Breast epithelium (tissue), 4 donors: ENCODE measurements at regions not wholly inside any gene's neighbourhood (a gene's known extent, or its start where the extent isn't known, plus 50 kb on each side); places are given as distances from the start of the nearest gene placed in this dataset.

Experiments used
- DNase-seq, 2 donors: peaks; one replicate each; pipeline ENCODE4 v3.0.0-alpha.2; 2019; ENCODE audit warnings: low spot score in 2 of 2
- H3K27ac ChIP-seq, 2 donors: fragments of 200-600 bp; sonication (generic) in 1 of 2; one replicate each; pipeline ENCODE4 v1.5.1; 2016 to 2019; ENCODE audit warnings: mild to moderate bottlenecking in 1 of 2
- H3K27me3 ChIP-seq, 2 donors: fragments of 200-600 bp; sonication (generic) in 1 of 2; one replicate each; pipeline versions ENCODE4 v1.5.1 to v1.6.0; 2017 to 2019; ENCODE audit warnings: control low read depth in 1 of 2, mild to moderate bottlenecking in 1 of 2
- H3K36me3 ChIP-seq: fragments of 200-600 bp; one replicate; pipeline ENCODE4 v1.5.1; 2019
- H3K4me1 ChIP-seq, 2 donors: fragments of 200-600 bp; sonication (generic); one replicate each; pipeline ENCODE4 v1.5.1; 2016 to 2019; ENCODE audit warnings: control low read depth in 1 of 2
- H3K4me3 ChIP-seq, 3 donors: fragments of 200-600 bp; sonication (generic); 1 replicate in 2 of 3; 2 replicates in 1 of 3; pipeline ENCODE4 v1.5.1; 2016 to 2019; ENCODE audit warnings: mild to moderate bottlenecking in 3 of 3, moderate library complexity in 2 of 3
- H3K9me3 ChIP-seq, 2 donors: fragments of 200-600 bp; sonication (generic) in 1 of 2; one replicate each; pipeline ENCODE4 v1.5.1; 2016 to 2019; ENCODE audit warnings: control low read depth in 1 of 2
- CTCF ChIP-seq, 3 donors: fragments of 450-650 bp; IDR thresholded peaks; one replicate each; pipeline ENCODE4 v1.5.1; 2016 to 2017; ENCODE audit warnings: antibody characterized with exemption in 3 of 3, mild to moderate bottlenecking in 3 of 3, moderate library complexity in 3 of 3
- POLR2A ChIP-seq: fragments of 450-650 bp; IDR thresholded peaks from one replicate; pipeline ENCODE4 v1.6.1; 2016; ENCODE audit warnings: antibody characterized with exemption, mild to moderate bottlenecking, moderate library complexity
- POLR2AphosphoS5 ChIP-seq, 3 donors: sonication (generic); formaldehyde crosslinking; IDR thresholded peaks; one replicate each; pipeline ENCODE4 v1.6.1; 2017; ENCODE audit warnings: antibody characterized with exemption in 3 of 3
- intact Hi-C: fragments of 100-400 bp; cut with DNase I; formaldehyde crosslinking; loops from one replicate; pipeline ENCODE4 v1.15.1; 2023; ENCODE audit warnings: low total_unique reads

DNA sequence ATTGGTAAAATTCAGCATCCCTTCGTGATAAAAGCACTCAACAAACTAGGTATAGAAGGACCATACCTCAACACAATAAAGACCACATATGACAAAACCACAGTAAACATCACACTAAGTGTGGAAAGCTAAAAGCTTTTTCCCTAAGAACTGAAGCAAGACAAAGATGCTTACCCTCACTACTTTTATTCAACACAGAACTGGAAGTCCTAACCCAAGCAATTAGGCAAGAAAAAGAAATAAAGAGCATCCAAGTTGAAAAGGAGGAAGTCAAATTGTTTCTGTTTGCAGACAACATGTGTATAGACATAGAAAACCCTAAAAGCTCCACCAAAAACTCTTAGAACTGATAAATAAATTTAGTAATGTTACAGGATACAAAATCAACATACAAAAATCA lies 271.7 kb downstream of the RBM43 start:
- no peak overlapping the region for H3K4me3 ChIP-seq
- no peaks in the 10 kb centered on the region for H3K4me1 ChIP-seq
- H3K27me3 ChIP-seq = no peaks in the 10 kb centered on the region
- no peak for TF ChIP-seq POLR2A
- TF ChIP-seq POLR2AphosphoS5 (IDR thresholded peaks at IDR 0.05) = no peak
- no peak for TF ChIP-seq CTCF (IDR thresholded peaks at IDR 0.05)
- H3K9me3 ChIP-seq = peaks cover 4 to 22% of the 10 kb centered on the region in 2 donors
- no peak for DNase-seq
- no peak overlapping the region for H3K27ac ChIP-seq
- H3K36me3 ChIP-seq = no peaks in the 10 kb centered on the region
- intact Hi-C loops = no loop called here

DNA sequence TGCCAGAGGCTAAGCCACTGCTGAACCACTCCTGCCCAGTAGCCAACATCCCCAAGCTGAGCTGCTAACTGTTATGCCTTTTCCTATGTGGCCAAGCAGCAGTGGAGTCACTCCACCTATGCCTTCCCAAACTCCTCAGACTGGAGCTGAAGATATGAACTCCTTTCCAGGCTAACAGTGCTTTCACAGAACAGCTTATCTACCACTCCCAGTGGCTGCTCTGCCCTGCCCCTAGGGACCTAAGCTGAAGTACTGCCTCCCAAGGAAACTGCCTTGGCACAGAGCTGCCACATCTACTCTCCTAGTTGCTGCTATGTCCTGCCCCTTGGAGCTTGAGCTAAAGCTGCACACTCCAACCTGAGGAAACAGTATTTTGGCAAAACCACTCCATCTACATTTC lies 275.9 kb downstream of the RBM43 start:
- Histone ChIP-seq H3K36me3 (no peaks in the 10 kb centered on the region), H3K4me1 (no peaks in the 10 kb centered on the region), H3K27me3 (no peaks in the 10 kb centered on the region), H3K9me3 (peaks cover 4 to 20% of the 10 kb centered on the region in 2 donors), H3K27ac (no peak overlapping the region), H3K4me3 (no peak overlapping the region)
- no peak for DNase-seq
- intact Hi-C loops = no loop called here
- TF ChIP-seq POLR2AphosphoS5 (IDR thresholded peaks at IDR 0.05) = no peak
- TF ChIP-seq CTCF (IDR thresholded peaks at IDR 0.05) = no peak
- TF ChIP-seq POLR2A = no peak

DNA sequence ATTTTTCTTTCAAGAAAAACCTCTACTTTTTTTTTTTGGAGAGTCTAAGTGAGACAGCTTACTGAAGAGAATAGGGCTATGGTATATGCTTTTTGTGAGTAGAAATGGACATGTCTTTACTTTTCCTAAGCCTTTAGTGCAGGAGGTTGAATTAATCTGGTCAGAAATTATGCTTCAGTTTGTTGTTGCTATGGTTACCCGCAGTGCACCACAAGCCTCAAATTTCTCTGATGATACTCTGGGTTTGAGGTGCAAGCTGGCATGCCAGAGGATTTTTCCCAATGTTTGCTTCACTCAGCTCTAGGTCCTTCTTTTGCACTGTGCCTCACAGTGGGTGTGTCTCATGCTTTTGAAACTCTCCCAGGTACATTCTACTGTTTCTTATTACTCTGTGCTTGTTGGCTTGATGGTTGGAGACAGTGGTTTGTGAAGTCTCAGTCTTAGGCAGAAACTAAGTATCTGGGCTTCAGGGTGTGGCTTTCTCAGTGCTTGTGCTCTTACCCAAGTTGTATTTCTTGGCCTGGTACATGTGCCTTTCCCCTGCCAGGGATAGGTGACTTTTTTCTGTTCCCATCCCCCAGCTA lies 278.3 kb downstream of the RBM43 start:
- intact Hi-C loops = no loop called here
- H3K4me1 ChIP-seq = no peaks in the 10 kb centered on the region
- H3K27me3 ChIP-seq = no peaks in the 10 kb centered on the region
- H3K4me3 ChIP-seq = no peak overlapping the region
- H3K9me3 ChIP-seq = peaks cover 4 to 9% of the 10 kb centered on the region in 2 donors
- no peak for DNase-seq
- no peaks in the 10 kb centered on the region for H3K36me3 ChIP-seq
- TF ChIP-seq POLR2AphosphoS5 (IDR thresholded peaks at IDR 0.05) (no peak), POLR2A (no peak), CTCF (IDR thresholded peaks at IDR 0.05) (no peak)
- no peak overlapping the region for H3K27ac ChIP-seq

- H3K27ac ChIP-seq = no peak overlapping the region
- intact Hi-C loops = no loop called here
Observed at GRCh38 chr2:150981826-150982225, 279.8 kb downstream of the RBM43 start.

GRCh38 chr2:150978053-150978452 lies 283.6 kb downstream of the RBM43 start:
- H3K36me3 ChIP-seq = no peaks in the 10 kb centered on the region
- no peaks in the 10 kb centered on the region for H3K27me3 ChIP-seq
- no peak for DNase-seq

More at GRCh38 chr2:150981826-150982225, 279.8 kb downstream of the RBM43 start:
- no peaks in the 10 kb centered on the region for H3K36me3 ChIP-seq
- TF ChIP-seq CTCF (IDR thresholded peaks at IDR 0.05) (no peak), POLR2A (no peak), POLR2AphosphoS5 (IDR thresholded peaks at IDR 0.05) (no peak)
- no peaks in the 10 kb centered on the region for H3K27me3 ChIP-seq
- DNase-seq = no peak
- no peak overlapping the region for H3K4me3 ChIP-seq
- no peaks in the 10 kb centered on the region for H3K4me1 ChIP-seq
- H3K9me3 ChIP-seq = peaks cover 0 to 4% of the 10 kb centered on the region in 2 donors

More at GRCh38 chr2:150978053-150978452, 283.6 kb downstream of the RBM43 start:
- Histone ChIP-seq H3K4me1 (no peaks in the 10 kb centered on the region), H3K27ac (no peak overlapping the region), H3K9me3 (no peaks in the 10 kb centered on the region), H3K4me3 (no peak overlapping the region)
- intact Hi-C loops = no loop called here
- TF ChIP-seq CTCF (IDR thresholded peaks at IDR 0.05) = no peak
- TF ChIP-seq POLR2AphosphoS5 (IDR thresholded peaks at IDR 0.05) = no peak
- no peak for TF ChIP-seq POLR2A
